Stimulated activated effector memory CD8-positive, alpha-beta T cell treated with anti-CD3 and anti-CD28 coated beads, Interleukin-12 subunit alpha, Interleukin-12 subunit beta, amount 100 ng/mL, for 72 hours (primary cell): ENCODE measurements at regions not wholly inside any gene's neighbourhood (a gene's known extent, or its start where the extent isn't known, plus 50 kb on each side); places are given as distances from the start of the nearest gene placed in this dataset.

Source experiments
- ATAC-seq: fragments of 150-1000 bp; cut with Tn5 transposase; 2 replicates; pipeline ENCODE4 v1.10.0; 2021
- DNase-seq, 2 donors: peaks; one replicate each; pipeline ENCODE4 v3.0.0; 2021 to 2022; ENCODE audit warnings: low spot score in 2 of 2
- H3K27ac Mint-ChIP-seq: one replicate; pipeline ENCODE4 v1.8.0; 2022; ENCODE audit warnings: mild to moderate bottlenecking, mixed read lengths
- H3K36me3 Mint-ChIP-seq: one replicate; pipeline ENCODE4 v1.8.0; 2022; ENCODE audit warnings: mild to moderate bottlenecking, mixed read lengths
- H3K4me1 Mint-ChIP-seq: one replicate; pipeline ENCODE4 v1.8.0; 2022; ENCODE audit warnings: mixed read lengths
- H3K4me3 Mint-ChIP-seq: one replicate; pipeline ENCODE4 v1.8.0; 2022; ENCODE audit warnings: mild to moderate bottlenecking, mixed read lengths
- H3K9me3 Mint-ChIP-seq: one replicate; pipeline ENCODE4 v1.8.0; 2022; ENCODE audit warnings: mixed read lengths

GRCh38 chr5:15267966-15268365 is 232.0 kb upstream of the FBXL7 start:
- H3K4me3 Mint-ChIP-seq, result no peak overlapping the region
- DNase-seq, result no peak
- peaks cover 6% of the 10 kb centered on the region for H3K9me3 Mint-ChIP-seq
- no peak overlapping the region for H3K27ac Mint-ChIP-seq
- H3K36me3 Mint-ChIP-seq, result no peaks in the 10 kb centered on the region
- no peaks in the 10 kb centered on the region for H3K4me1 Mint-ChIP-seq
- no peak for ATAC-seq

GRCh38 chr5:15266841-15267240 is 233.1 kb upstream of the FBXL7 start:
- H3K36me3 Mint-ChIP-seq, result no peaks in the 10 kb centered on the region
- ATAC-seq (no peak), DNase-seq (no peak)
- no peak overlapping the region for H3K4me3 Mint-ChIP-seq
- peaks cover 6% of the 10 kb centered on the region for H3K9me3 Mint-ChIP-seq
- H3K4me1 Mint-ChIP-seq, result no peaks in the 10 kb centered on the region
- H3K27ac Mint-ChIP-seq, result no peak overlapping the region

GRCh38 chr5:15266229-15266628 is 233.8 kb upstream of the FBXL7 start:
- no peak for DNase-seq
- Mint-ChIP-seq H3K36me3 (no peaks in the 10 kb centered on the region), H3K4me1 (no peaks in the 10 kb centered on the region), H3K27ac (no peak overlapping the region), H3K9me3 (peaks cover 6% of the 10 kb centered on the region), H3K4me3 (no peak overlapping the region)
- ATAC-seq, result no peak

DNA sequence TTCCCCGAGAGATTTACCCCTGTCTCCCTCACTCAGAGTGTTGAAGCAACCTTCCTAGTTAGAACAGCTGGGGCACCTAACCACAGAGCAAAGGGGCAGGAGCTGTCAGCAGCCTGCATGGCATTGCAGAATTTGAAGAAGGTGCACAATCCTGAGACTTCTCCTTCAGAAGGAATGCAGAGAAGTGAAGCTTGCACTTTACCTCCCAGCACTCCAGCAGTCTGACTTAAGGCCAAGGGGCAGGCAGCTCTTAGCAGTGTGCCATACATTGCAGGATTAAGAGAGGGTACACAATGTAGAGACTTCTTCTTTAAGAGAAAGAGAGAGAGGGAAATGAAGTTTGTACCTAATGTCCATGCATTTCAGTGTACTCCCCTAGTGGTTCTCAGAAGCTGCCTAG is 236.0 kb upstream of the FBXL7 start:
- no peak overlapping the region for H3K4me3 Mint-ChIP-seq
- DNase-seq (no peak), ATAC-seq (peak; percentile 11)
- H3K27ac Mint-ChIP-seq, result no peak overlapping the region
- no peaks in the 10 kb centered on the region for H3K36me3 Mint-ChIP-seq
- peaks cover 4% of the 10 kb centered on the region for H3K9me3 Mint-ChIP-seq
- H3K4me1 Mint-ChIP-seq, result no peaks in the 10 kb centered on the region

GRCh38 chr5:15263406-15263805 is 236.6 kb upstream of the FBXL7 start:
- no peaks in the 10 kb centered on the region for H3K36me3 Mint-ChIP-seq

GRCh38 chr5:15261269-15261995 is 238.5 kb upstream of the FBXL7 start:
- H3K27ac Mint-ChIP-seq, result no peak overlapping the region
- no peak for ATAC-seq
- no peak overlapping the region for H3K4me3 Mint-ChIP-seq
- no peaks in the 10 kb centered on the region for H3K36me3 Mint-ChIP-seq
- no peaks in the 10 kb centered on the region for H3K9me3 Mint-ChIP-seq
- no peak for DNase-seq
- H3K4me1 Mint-ChIP-seq, result no peaks in the 10 kb centered on the region

More at GRCh38 chr5:15263406-15263805, 236.6 kb upstream of the FBXL7 start:
- DNase-seq (no peak), ATAC-seq (no peak)
- H3K4me3 Mint-ChIP-seq, result no peak overlapping the region
- H3K4me1 Mint-ChIP-seq, result no peaks in the 10 kb centered on the region
- H3K27ac Mint-ChIP-seq, result no peak overlapping the region
- no peaks in the 10 kb centered on the region for H3K9me3 Mint-ChIP-seq

DNA sequence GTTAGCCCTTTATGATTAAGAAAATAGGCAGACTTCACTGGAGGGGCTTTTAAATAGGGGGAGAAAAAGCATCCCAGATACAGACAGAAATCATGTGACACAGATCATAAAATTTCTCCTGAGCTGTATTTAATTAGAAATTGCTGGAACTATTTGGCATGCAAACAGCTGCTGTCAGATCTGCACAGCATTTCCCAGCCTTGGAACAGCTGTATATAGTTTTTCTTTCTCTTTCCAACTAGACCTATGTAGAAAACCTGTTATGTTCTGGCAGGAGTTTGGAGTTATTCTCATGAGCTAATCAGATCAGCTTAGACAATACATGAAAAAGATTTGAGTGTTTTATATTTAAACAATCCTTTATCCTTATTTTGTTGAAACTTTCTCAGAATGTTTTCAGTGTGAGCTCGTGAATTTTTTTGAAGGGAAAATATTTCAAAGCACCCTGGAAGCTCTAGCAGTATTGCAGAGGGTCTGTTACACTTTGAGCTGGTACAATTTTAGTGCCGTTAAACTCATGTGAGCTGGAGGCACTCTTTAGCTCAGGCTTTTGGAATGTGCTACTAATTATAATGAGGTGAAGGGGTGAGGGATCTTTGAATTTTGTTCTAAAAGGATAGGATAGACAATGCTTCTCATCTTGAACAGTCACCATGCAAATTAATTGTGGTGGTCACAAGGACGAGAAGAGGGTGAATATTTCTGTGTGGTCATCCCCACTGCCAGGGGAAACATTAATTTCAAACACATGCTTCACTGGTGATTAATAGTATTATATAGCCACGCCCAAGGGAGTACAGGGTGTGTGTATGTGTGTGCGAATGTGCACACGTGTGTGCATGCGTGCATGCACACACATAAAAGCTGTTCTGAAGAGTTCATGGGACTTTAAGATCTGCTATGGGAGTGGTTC is 239.4 kb upstream of the FBXL7 start:
- Mint-ChIP-seq H3K4me3 (no peak overlapping the region), H3K27ac (no peak overlapping the region), H3K36me3 (no peaks in the 10 kb centered on the region), H3K9me3 (no peaks in the 10 kb centered on the region), H3K4me1 (no peaks in the 10 kb centered on the region)
- DNase-seq (no peak), ATAC-seq (no peak)

DNA sequence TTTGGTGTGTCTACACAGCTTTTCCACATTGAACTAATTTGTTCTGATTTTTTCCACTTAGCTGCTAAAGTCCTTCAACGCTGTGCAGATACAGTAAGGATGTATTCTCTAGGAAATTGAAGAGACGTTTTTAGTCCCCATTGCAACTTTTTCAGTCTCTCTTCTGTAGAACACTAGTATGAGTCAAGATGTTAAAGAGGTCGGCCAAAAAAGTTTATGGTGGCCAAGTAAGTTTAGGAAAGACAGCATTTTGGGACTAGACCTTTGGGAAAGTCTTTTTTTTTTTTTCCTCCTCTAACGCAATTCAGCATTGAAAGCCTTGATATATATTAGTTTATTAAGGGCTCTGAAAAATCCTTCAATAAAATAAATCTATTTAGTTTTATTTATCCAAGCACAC is 243.5 kb upstream of the FBXL7 start:
- Mint-ChIP-seq H3K27ac (no peak overlapping the region), H3K4me1 (no peaks in the 10 kb centered on the region), H3K36me3 (no peaks in the 10 kb centered on the region), H3K4me3 (no peak overlapping the region), H3K9me3 (peaks cover 3% of the 10 kb centered on the region)
- DNase-seq (no peak), ATAC-seq (no peak)

GRCh38 chr5:15255576-15255975 is 244.4 kb upstream of the FBXL7 start:
- ATAC-seq (no peak), DNase-seq (no peak)
- H3K36me3 Mint-ChIP-seq, result no peaks in the 10 kb centered on the region
- H3K4me1 Mint-ChIP-seq, result no peaks in the 10 kb centered on the region
- H3K4me3 Mint-ChIP-seq, result no peak overlapping the region
- H3K27ac Mint-ChIP-seq, result no peak overlapping the region
- H3K9me3 Mint-ChIP-seq, result peaks cover 3% of the 10 kb centered on the region

DNA sequence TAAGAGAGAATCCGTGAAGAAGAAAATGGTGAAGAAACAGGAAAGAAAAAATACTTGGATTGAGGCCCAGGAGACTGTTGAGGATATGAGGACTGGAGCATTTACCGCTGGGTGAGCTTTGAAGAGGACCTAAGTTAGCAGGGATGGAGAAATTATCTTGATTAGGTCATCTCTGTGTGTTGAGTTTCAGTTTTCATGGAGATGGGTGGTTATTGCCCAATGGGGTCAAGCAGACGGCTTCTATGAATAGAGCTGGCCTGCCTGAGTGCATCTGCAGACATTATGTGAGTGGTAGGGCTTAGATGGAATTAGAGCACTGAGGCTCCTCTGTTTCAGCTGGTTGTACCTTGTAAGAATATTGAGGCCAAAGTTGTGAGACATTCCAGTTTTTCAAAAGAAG is 245.4 kb upstream of the FBXL7 start:
- no peak for ATAC-seq
- DNase-seq, result no peak
- Mint-ChIP-seq H3K36me3 (no peaks in the 10 kb centered on the region), H3K4me3 (no peak overlapping the region), H3K4me1 (no peaks in the 10 kb centered on the region), H3K27ac (no peak overlapping the region), H3K9me3 (peaks cover 3% of the 10 kb centered on the region)

DNA sequence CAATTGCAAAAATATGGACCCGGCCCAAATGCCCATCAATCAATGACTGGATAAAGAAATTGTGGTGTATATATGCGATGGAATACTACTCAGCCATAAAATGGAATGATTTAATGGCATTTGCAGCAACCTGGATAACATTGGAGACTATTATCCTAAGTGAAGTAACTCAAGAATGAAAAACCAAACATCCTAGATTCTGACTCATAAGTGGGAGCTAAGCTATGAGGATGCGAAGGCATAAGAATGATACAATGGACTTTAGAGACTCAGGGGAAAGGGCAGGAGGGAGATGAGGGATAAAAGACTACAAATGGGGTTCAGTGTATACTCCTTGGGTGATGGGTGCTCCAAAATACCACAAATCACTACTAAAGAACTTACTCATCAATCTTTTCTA is 247.6 kb upstream of the FBXL7 start:
- Mint-ChIP-seq H3K4me1 (no peaks in the 10 kb centered on the region), H3K27ac (no peak overlapping the region), H3K4me3 (no peak overlapping the region), H3K9me3 (peaks cover 7% of the 10 kb centered on the region), H3K36me3 (no peaks in the 10 kb centered on the region)
- DNase-seq (no peak), ATAC-seq (no peak)

- ATAC-seq (no peak), DNase-seq (no peak)
- Mint-ChIP-seq H3K36me3 (no peaks in the 10 kb centered on the region), H3K9me3 (peaks cover 20% of the 10 kb centered on the region), H3K4me1 (no peaks in the 10 kb centered on the region), H3K27ac (no peak overlapping the region), H3K4me3 (no peak overlapping the region)
Measured at GRCh38 chr5:15249152-15249551, 250.8 kb upstream of the FBXL7 start.

- Mint-ChIP-seq H3K9me3 (peaks cover 22% of the 10 kb centered on the region), H3K36me3 (no peaks in the 10 kb centered on the region), H3K4me3 (no peak overlapping the region), H3K27ac (no peak overlapping the region), H3K4me1 (no peaks in the 10 kb centered on the region)
- DNase-seq, result no peak
- ATAC-seq, result no peak
Measured at GRCh38 chr5:15248731-15249130, 251.2 kb upstream of the FBXL7 start.

DNA sequence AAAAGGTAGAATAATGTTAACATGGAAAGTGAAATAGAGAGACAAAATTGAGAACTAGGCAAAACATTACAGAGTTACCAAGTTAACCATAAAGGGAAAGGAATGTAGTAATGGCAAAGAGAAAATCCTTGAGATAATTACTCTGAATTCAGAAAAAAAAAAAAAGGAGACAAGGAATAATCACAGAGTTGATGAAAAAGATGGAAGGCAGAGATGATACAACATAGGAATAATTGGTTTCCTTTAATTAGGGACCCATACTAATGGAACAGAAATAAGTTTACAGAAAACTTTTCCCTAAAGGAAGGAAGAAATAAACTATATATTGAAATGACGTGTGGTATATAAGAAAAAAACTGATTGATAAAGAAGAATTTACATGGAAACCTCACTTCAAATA is 254.1 kb upstream of the FBXL7 start:
- Mint-ChIP-seq H3K36me3 (no peaks in the 10 kb centered on the region), H3K9me3 (peaks cover 20% of the 10 kb centered on the region), H3K27ac (no peak overlapping the region), H3K4me3 (no peak overlapping the region), H3K4me1 (no peaks in the 10 kb centered on the region)
- DNase-seq (no peak), ATAC-seq (no peak)

- ATAC-seq (no peak), DNase-seq (no peak)
- H3K9me3 Mint-ChIP-seq, result peaks cover 23% of the 10 kb centered on the region
- no peak overlapping the region for H3K27ac Mint-ChIP-seq
- no peaks in the 10 kb centered on the region for H3K4me1 Mint-ChIP-seq
- H3K4me3 Mint-ChIP-seq, result no peak overlapping the region
- no peaks in the 10 kb centered on the region for H3K36me3 Mint-ChIP-seq
Measured at GRCh38 chr5:15243301-15244020, 256.5 kb upstream of the FBXL7 start.
